Astrocyte (in vitro differentiated cells and primary cell): ENCODE measurements at regions not wholly inside any gene's neighbourhood (a gene's known extent, or its start where the extent isn't known, plus 50 kb on each side); places are given as distances from the start of the nearest gene placed in this dataset.

Experiments used
- DNase-seq: peaks from one replicate; pipeline ENCODE4 v3.0.0-alpha.2; 2010; ENCODE audit warnings: low read depth
- FAIRE-seq: peaks from 2 replicates; lab custom pipeline; 2011; peaks lifted over from hg19 to GRCh38; lab: Jason Lieb, UNC
- H2AFZ ChIP-seq: 2 replicates; pipeline ENCODE4 v1.6.0; 2012; ENCODE audit warnings: low read depth, low read length, inconsistent platforms
- H3K27ac ChIP-seq: 2 replicates; pipeline ENCODE4 v1.5.1; 2011; ENCODE audit warnings: low read depth, low read length, inconsistent platforms
- H3K27me3 ChIP-seq: 2 replicates; pipeline ENCODE4 v1.6.0; 2011; ENCODE audit warnings: low read length, inconsistent platforms; ENCODE audit not compliant: insufficient read depth
- H3K36me3 ChIP-seq: 2 replicates; pipeline ENCODE4 v1.5.1; 2011; ENCODE audit warnings: low read length, inconsistent platforms; ENCODE audit not compliant: insufficient read depth
- H3K4me1 ChIP-seq: 2 replicates; pipeline ENCODE4 v1.5.1; 2011; ENCODE audit warnings: low read length, inconsistent platforms; ENCODE audit not compliant: insufficient read depth
- H3K4me2 ChIP-seq: 2 replicates; pipeline ENCODE4 v1.6.0; 2012; ENCODE audit warnings: low read length, inconsistent platforms
- H3K4me3 ChIP-seq: 2 replicates; pipeline ENCODE4 v1.5.1; 2011; ENCODE audit warnings: low read depth, mild to moderate bottlenecking, low read length, inconsistent platforms; ENCODE audit not compliant: insufficient read depth
- H3K79me2 ChIP-seq: 2 replicates; pipeline ENCODE4 v1.6.0; 2012; ENCODE audit warnings: mild to moderate bottlenecking, low read length, inconsistent platforms; ENCODE audit not compliant: insufficient read depth
- H3K9ac ChIP-seq: 2 replicates; pipeline ENCODE4 v1.6.0; 2012; ENCODE audit warnings: mild to moderate bottlenecking, low read length, inconsistent platforms
- H3K9me3 ChIP-seq: 2 replicates; pipeline ENCODE4 v1.5.1; 2012; ENCODE audit warnings: low read depth, mild to moderate bottlenecking, low read length, inconsistent platforms; ENCODE audit not compliant: insufficient read depth
- H4K20me1 ChIP-seq: 2 replicates; pipeline ENCODE4 v1.6.0; 2012; ENCODE audit warnings: low read length, inconsistent platforms; ENCODE audit not compliant: insufficient read depth
- H3K27ac Mint-ChIP-seq: one replicate; pipeline ENCODE4 v1.8.0; 2021; ENCODE audit warnings: mild to moderate bottlenecking, mixed read lengths; ENCODE audit not compliant: unreplicated experiment
- H3K27me3 Mint-ChIP-seq: one replicate; pipeline ENCODE4 v1.8.0; 2021; ENCODE audit warnings: low read depth, mixed read lengths; ENCODE audit not compliant: unreplicated experiment
- H3K36me3 Mint-ChIP-seq: one replicate; pipeline ENCODE4 v1.8.0; 2021; ENCODE audit warnings: low read depth, mixed read lengths; ENCODE audit not compliant: unreplicated experiment
- H3K4me1 Mint-ChIP-seq: one replicate; pipeline ENCODE4 v1.8.0; 2021; ENCODE audit warnings: low read depth, mixed read lengths; ENCODE audit not compliant: unreplicated experiment
- H3K4me3 Mint-ChIP-seq: one replicate; pipeline ENCODE4 v1.8.0; 2021; ENCODE audit warnings: mild to moderate bottlenecking, moderate library complexity, mixed read lengths; ENCODE audit not compliant: unreplicated experiment
- H3K9me3 Mint-ChIP-seq: one replicate; pipeline ENCODE4 v1.8.0; 2021; ENCODE audit warnings: mild to moderate bottlenecking, mixed read lengths; ENCODE audit not compliant: unreplicated experiment
- CTCF ChIP-seq: IDR thresholded peaks from 2 replicates; pipeline ENCODE4 v1.5.1; 2011; ENCODE audit warnings: low read depth, mild to moderate bottlenecking, inconsistent platforms, low read length, moderate library complexity; ENCODE audit not compliant: insufficient read depth
- EZH2 ChIP-seq: IDR thresholded peaks from 2 replicates; pipeline ENCODE4 v1.6.1; 2012; ENCODE audit warnings: mild to moderate bottlenecking, low read length, inconsistent platforms; ENCODE audit not compliant: insufficient read depth

- Mint-ChIP-seq H3K36me3 (no peaks in the 10 kb centered on the region), H3K4me3 (no peak overlapping the region), H3K27ac (no peak overlapping the region), H3K4me1 (peaks cover 1% of the 10 kb centered on the region), H3K27me3 (no peaks in the 10 kb centered on the region), H3K9me3 (no peaks in the 10 kb centered on the region)
- H3K27ac ChIP-seq = no peak overlapping the region
- TF ChIP-seq CTCF = no peak
- TF ChIP-seq EZH2 = no peak
- H3K9me3 ChIP-seq = no peaks in the 10 kb centered on the region
- H3K36me3 ChIP-seq = no peaks in the 10 kb centered on the region
- H4K20me1 ChIP-seq = no peaks in the 10 kb centered on the region
- H3K27me3 ChIP-seq = no peaks in the 10 kb centered on the region
- FAIRE-seq (no peak), DNase-seq (peak; percentile 27)
- no peaks in the 10 kb centered on the region for H3K79me2 ChIP-seq
- H3K4me1 ChIP-seq = no peaks in the 10 kb centered on the region
- H3K4me2 ChIP-seq = no peak overlapping the region
- no peak overlapping the region for H3K4me3 ChIP-seq
- no peak overlapping the region for H2AFZ ChIP-seq
- H3K9ac ChIP-seq = no peak overlapping the region
Observed at GRCh38 chr3:110738531-110738930, 333.1 kb upstream of the NECTIN3 start.

GRCh38 chr3:110741891-110742290 lies 329.7 kb upstream of the NECTIN3 start:
- H3K36me3 Mint-ChIP-seq = no peaks in the 10 kb centered on the region
- no peaks in the 10 kb centered on the region for H3K4me1 ChIP-seq
- no peaks in the 10 kb centered on the region for H3K36me3 ChIP-seq
- no peaks in the 10 kb centered on the region for H3K79me2 ChIP-seq
- TF ChIP-seq CTCF = no peak
- TF ChIP-seq EZH2 = no peak
- H3K9ac ChIP-seq = no peak overlapping the region
- H3K9me3 ChIP-seq = no peaks in the 10 kb centered on the region
- H3K9me3 Mint-ChIP-seq = no peaks in the 10 kb centered on the region
- no peak for FAIRE-seq
- no peak overlapping the region for H3K4me3 ChIP-seq
- H3K27me3 ChIP-seq = no peaks in the 10 kb centered on the region
- H3K27me3 Mint-ChIP-seq = no peaks in the 10 kb centered on the region
- H3K4me3 Mint-ChIP-seq = no peak overlapping the region
- H4K20me1 ChIP-seq = no peaks in the 10 kb centered on the region
- no peak overlapping the region for H3K27ac ChIP-seq
- H2AFZ ChIP-seq = no peak overlapping the region
- peaks cover 1% of the 10 kb centered on the region for H3K4me1 Mint-ChIP-seq
- DNase-seq = no peak
- H3K27ac Mint-ChIP-seq = no peak overlapping the region
- H3K4me2 ChIP-seq = no peak overlapping the region

- no peak overlapping the region for H3K4me3 Mint-ChIP-seq
- no peak for DNase-seq
- no peaks in the 10 kb centered on the region for H3K36me3 ChIP-seq
- H3K9me3 ChIP-seq = no peaks in the 10 kb centered on the region
- H3K4me1 ChIP-seq = no peaks in the 10 kb centered on the region
- no peaks in the 10 kb centered on the region for H3K27me3 Mint-ChIP-seq
- no peak overlapping the region for H3K9ac ChIP-seq
- H3K27me3 ChIP-seq = no peaks in the 10 kb centered on the region
- H3K27ac ChIP-seq = no peak overlapping the region
- H3K4me2 ChIP-seq = no peak overlapping the region
- peaks cover 1% of the 10 kb centered on the region for H3K4me1 Mint-ChIP-seq
- H3K79me2 ChIP-seq = no peaks in the 10 kb centered on the region
- no peaks in the 10 kb centered on the region for H3K9me3 Mint-ChIP-seq
- H3K4me3 ChIP-seq = no peak overlapping the region
- TF ChIP-seq CTCF = no peak
- TF ChIP-seq EZH2 = no peak
- H3K36me3 Mint-ChIP-seq = no peaks in the 10 kb centered on the region
- no peak for FAIRE-seq
- no peak overlapping the region for H3K27ac Mint-ChIP-seq
- no peak overlapping the region for H2AFZ ChIP-seq
- H4K20me1 ChIP-seq = no peaks in the 10 kb centered on the region
Observed at GRCh38 chr3:110743202-110743601, 328.4 kb upstream of the NECTIN3 start.
